BE2C (cell line): ENCODE measurements at regions not wholly inside any gene's neighbourhood (a gene's known extent, or its start where the extent isn't known, plus 50 kb on each side); places are given as distances from the start of the nearest gene placed in this dataset.

Source experiments
- DNase-seq: peaks from one replicate; pipeline ENCODE4 v3.0.0-alpha.2; 2020
- H3K27me3 ChIP-seq: fragments of 250-450 bp; sonication (Bioruptor Pico); 2 replicates; pipeline ENCODE4 v1.5.1; 2020; ENCODE audit warnings: mild to moderate bottlenecking
- H3K36me3 ChIP-seq: fragments of 250-450 bp; sonication (Bioruptor Pico); 2 replicates; pipeline ENCODE4 v1.5.1; 2020; ENCODE audit warnings: mild to moderate bottlenecking
- H3K4me1 ChIP-seq: fragments of 250-450 bp; sonication (Bioruptor Pico); 2 replicates; pipeline ENCODE4 v1.5.1; 2020
- H3K4me3 ChIP-seq: 2 replicates; pipeline ENCODE4 v1.5.1; 2011; ENCODE audit warnings: low read depth, low read length
- H3K9me3 ChIP-seq: fragments of 250-450 bp; sonication (Bioruptor Pico); 2 replicates; pipeline ENCODE4 v1.5.1; 2020
- TF ChIP-seq, protein P1 (sequence below): IDR thresholded peaks from 2 replicates; pipeline ENCODE4 v1.5.1; 2012; ENCODE audit warnings: mild to moderate bottlenecking, low read depth, low read length

DNA sequence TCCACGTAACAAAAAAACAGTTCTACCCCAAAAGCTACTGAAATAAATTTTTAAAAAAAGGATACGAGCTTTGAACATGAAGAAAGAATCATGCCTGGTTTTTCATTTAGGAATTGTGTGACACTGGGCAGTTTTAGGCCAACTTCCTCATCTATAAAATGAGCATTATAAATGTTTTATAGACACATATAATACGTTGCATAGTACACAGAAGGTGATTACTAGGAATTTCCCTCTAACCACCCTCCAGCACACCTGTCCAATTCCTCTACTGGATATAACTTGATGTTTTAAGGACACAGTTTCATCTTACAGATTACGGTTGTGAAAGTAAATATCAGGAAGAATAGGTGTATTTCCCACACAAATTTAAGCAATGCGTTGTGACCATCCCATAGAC, 85.5 kb upstream of the IQCM start:
- no peaks in the 10 kb centered on the region for H3K9me3 ChIP-seq
- DNase-seq = no peak
- no peaks in the 10 kb centered on the region for H3K27me3 ChIP-seq
- TF ChIP-seq, protein P1, sequence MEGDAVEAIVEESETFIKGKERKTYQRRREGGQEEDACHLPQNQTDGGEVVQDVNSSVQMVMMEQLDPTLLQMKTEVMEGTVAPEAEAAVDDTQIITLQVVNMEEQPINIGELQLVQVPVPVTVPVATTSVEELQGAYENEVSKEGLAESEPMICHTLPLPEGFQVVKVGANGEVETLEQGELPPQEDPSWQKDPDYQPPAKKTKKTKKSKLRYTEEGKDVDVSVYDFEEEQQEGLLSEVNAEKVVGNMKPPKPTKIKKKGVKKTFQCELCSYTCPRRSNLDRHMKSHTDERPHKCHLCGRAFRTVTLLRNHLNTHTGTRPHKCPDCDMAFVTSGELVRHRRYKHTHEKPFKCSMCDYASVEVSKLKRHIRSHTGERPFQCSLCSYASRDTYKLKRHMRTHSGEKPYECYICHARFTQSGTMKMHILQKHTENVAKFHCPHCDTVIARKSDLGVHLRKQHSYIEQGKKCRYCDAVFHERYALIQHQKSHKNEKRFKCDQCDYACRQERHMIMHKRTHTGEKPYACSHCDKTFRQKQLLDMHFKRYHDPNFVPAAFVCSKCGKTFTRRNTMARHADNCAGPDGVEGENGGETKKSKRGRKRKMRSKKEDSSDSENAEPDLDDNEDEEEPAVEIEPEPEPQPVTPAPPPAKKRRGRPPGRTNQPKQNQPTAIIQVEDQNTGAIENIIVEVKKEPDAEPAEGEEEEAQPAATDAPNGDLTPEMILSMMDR = no peak
- no peak overlapping the region for H3K4me3 ChIP-seq
- no peaks in the 10 kb centered on the region for H3K4me1 ChIP-seq
- H3K36me3 ChIP-seq = no peaks in the 10 kb centered on the region

DNA sequence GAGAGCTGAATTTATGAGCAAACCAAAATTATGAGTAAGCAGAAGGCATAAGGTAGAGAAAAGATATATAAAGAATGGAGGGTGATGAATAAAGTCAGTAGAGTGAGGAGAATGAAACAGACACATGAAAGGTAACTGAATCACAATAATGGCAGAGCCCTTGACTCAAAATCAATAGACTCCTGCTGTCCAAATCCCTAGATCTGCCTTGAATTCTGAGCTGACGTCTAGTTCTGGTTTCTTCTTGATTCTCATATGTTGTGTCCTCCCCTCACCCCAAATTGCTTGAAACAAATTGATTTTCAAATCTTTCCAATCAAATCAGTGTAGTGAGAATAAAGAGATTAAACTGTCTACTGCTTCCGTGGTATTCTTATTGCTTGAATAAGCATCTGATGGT, 86.6 kb upstream of the IQCM start:
- no peak for DNase-seq
- H3K27me3 ChIP-seq = no peaks in the 10 kb centered on the region
- no peaks in the 10 kb centered on the region for H3K4me1 ChIP-seq
- H3K9me3 ChIP-seq = no peaks in the 10 kb centered on the region
- TF ChIP-seq, protein P1 = no peak
- no peak overlapping the region for H3K4me3 ChIP-seq
- H3K36me3 ChIP-seq = no peaks in the 10 kb centered on the region

GRCh38 chr4:149910177-149910576, 94.5 kb upstream of the IQCM start:
- no peak overlapping the region for H3K4me3 ChIP-seq
- TF ChIP-seq, protein P1 = no peak
- no peaks in the 10 kb centered on the region for H3K27me3 ChIP-seq
- H3K9me3 ChIP-seq = no peaks in the 10 kb centered on the region
- DNase-seq = no peak
- no peaks in the 10 kb centered on the region for H3K36me3 ChIP-seq
- H3K4me1 ChIP-seq = peaks cover 15% of the 10 kb centered on the region

DNA sequence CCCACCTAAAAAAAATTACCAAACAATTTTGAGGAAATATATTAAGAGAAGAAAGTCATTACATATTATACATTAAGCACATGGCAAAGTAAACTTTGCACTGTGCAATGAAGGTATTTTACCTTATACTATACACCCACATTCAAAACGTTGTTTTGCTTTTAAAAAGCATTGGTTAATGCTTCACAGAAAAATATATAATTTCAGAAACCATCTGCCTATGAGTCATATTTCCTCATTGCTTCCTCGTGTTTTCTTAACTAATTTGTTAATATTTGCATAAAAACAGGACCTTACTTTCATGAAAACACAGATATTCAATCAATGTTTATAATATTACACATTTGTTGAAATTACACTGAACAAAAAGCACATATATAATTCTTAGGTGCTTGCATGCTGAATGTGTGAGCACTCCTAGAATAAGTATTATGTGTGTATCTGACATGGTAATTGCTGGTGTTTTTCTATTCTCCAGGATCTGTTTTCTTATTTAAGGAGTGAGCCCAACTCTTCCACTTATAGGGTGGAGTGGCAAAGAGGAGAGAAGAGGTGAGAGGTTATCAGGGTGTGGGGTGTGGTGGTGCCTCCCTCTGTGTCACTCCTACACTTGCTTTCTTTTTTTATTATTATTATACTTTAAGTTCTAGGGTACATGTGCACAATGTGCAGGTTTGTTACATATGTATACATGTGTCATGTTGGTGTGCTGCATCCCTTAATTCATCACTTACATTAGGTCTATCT, 95.1 kb upstream of the IQCM start:
- Histone ChIP-seq H3K27me3 (no peaks in the 10 kb centered on the region), H3K36me3 (no peaks in the 10 kb centered on the region), H3K9me3 (no peaks in the 10 kb centered on the region), H3K4me3 (no peak overlapping the region), H3K4me1 (peaks cover 15% of the 10 kb centered on the region)
- DNase-seq = no peak
- TF ChIP-seq, protein P1 = no peak

- TF ChIP-seq, protein P1 = no peak
- no peaks in the 10 kb centered on the region for H3K9me3 ChIP-seq
- H3K4me1 ChIP-seq = peaks cover 15% of the 10 kb centered on the region
- H3K27me3 ChIP-seq = no peaks in the 10 kb centered on the region
- no peak for DNase-seq
- H3K4me3 ChIP-seq = no peak overlapping the region
- no peaks in the 10 kb centered on the region for H3K36me3 ChIP-seq
These were observed 95.7 kb upstream of the IQCM start for GRCh38 chr4:149911354-149911753.

DNA sequence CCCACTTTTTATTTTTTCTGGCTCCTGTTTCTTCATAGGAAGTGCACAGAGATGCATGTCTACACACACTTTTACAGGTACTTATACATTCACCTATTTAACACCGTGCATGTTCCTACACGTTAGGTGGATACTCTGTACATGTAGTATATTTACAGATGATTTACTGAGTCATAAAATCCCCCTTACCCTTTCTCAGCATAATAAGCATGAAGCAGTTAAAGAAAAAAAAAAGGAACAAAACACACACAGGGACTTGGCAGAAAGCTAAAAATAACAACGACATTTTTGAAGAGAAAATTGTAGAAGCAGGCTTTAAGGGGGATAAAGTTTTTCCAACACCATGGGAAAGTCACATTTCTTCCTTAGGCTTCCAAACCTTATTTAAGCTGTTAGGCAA, 96.4 kb upstream of the IQCM start:
- Histone ChIP-seq H3K36me3 (no peaks in the 10 kb centered on the region), H3K27me3 (no peaks in the 10 kb centered on the region), H3K9me3 (no peaks in the 10 kb centered on the region), H3K4me1 (peaks cover 15% of the 10 kb centered on the region), H3K4me3 (no peak overlapping the region)
- TF ChIP-seq, protein P1 = no peak
- no peak for DNase-seq
